GM21717 (cell line): ENCODE measurements at regions not wholly inside any gene's neighbourhood (a gene's known extent, or its start where the extent isn't known, plus 50 kb on each side); places are given as distances from the start of the nearest gene placed in this dataset.

Experiments used
- ATAC-seq: cut with Tn5 transposase; IDR thresholded peaks from one replicate; pipeline ENCODE4 v1.9.1; 2021; ENCODE audit warnings: mild to moderate bottlenecking, moderate library complexity; ENCODE audit not compliant: unreplicated experiment

- ATAC-seq, result no peak
Observed at GRCh38 chr1:69126796-69127195, 440.9 kb upstream of the LRRC7 start.

GRCh38 chr1:69128204-69128603 lies 439.5 kb upstream of the LRRC7 start:
- ATAC-seq, result no peak

- no peak for ATAC-seq
Observed at GRCh38 chr1:69129538-69129937, 438.2 kb upstream of the LRRC7 start.

- no peak for ATAC-seq
Observed at GRCh38 chr1:69138172-69138571, 429.6 kb upstream of the LRRC7 start.

GRCh38 chr1:69139007-69139406 lies 428.7 kb upstream of the LRRC7 start:
- no peak for ATAC-seq

- ATAC-seq, result no peak
Observed at GRCh38 chr1:69146303-69146702, 421.4 kb upstream of the LRRC7 start.

GRCh38 chr1:69148731-69149130 lies 419.0 kb upstream of the LRRC7 start:
- no peak for ATAC-seq

GRCh38 chr1:69157046-69157756 lies 410.5 kb upstream of the LRRC7 start:
- ATAC-seq, result no peak

- ATAC-seq, result no peak
Observed at GRCh38 chr1:69163241-69163640, 404.5 kb upstream of the LRRC7 start.

GRCh38 chr1:69163779-69164178 lies 403.9 kb upstream of the LRRC7 start:
- ATAC-seq, result no peak

- no peak for ATAC-seq
Observed at GRCh38 chr1:69167876-69168275, 399.8 kb upstream of the LRRC7 start.

- ATAC-seq, result no peak
Observed at GRCh38 chr1:69171248-69171647, 396.5 kb upstream of the LRRC7 start.

- ATAC-seq, result no peak
Observed at GRCh38 chr1:69172003-69173000, 395.4 kb upstream of the LRRC7 start.

GRCh38 chr1:69175053-69175452 lies 392.7 kb upstream of the LRRC7 start:
- ATAC-seq, result no peak

- no peak for ATAC-seq
Observed at GRCh38 chr1:69180358-69180757, 387.4 kb upstream of the LRRC7 start.

- ATAC-seq, result no peak
Observed at GRCh38 chr1:69185378-69185777, 382.3 kb upstream of the LRRC7 start.

- no peak for ATAC-seq
Observed at GRCh38 chr1:69191335-69191734, 376.4 kb upstream of the LRRC7 start.

GRCh38 chr1:69195136-69195535 lies 372.6 kb upstream of the LRRC7 start:
- no peak for ATAC-seq

GRCh38 chr1:69196071-69196470 lies 371.7 kb upstream of the LRRC7 start:
- no peak for ATAC-seq

GRCh38 chr1:69197816-69198215 lies 369.9 kb upstream of the LRRC7 start:
- no peak for ATAC-seq

GRCh38 chr1:69201716-69202115 lies 366.0 kb upstream of the LRRC7 start:
- ATAC-seq, result no peak

- no peak for ATAC-seq
Observed at GRCh38 chr1:69203166-69203565, 364.6 kb upstream of the LRRC7 start.
